NCI-H1436 treated with DMSO at 0.1 percent for 48 hours (cell line): ENCODE measurements at regions not wholly inside any gene's neighbourhood (a gene's known extent, or its start where the extent isn't known, plus 50 kb on each side); places are given as distances from the start of the nearest gene placed in this dataset.

Experiments used
- DNase-seq: peaks from one replicate; lab custom pipeline; 2025; lab: John Stamatoyannopoulos, UW

GRCh38 chr15:89421219-89421618 is 75.2 kb downstream of the RHCG start:
- DNase-seq, result no peak

- no peak for DNase-seq
Measured at GRCh38 chr15:89419370-89419984, 76.9 kb downstream of the RHCG start.

- no peak for DNase-seq
Measured at GRCh38 chr15:89417206-89417725, 79.1 kb downstream of the RHCG start.

- peak; percentile 61 for DNase-seq
Measured at GRCh38 chr15:89416339-89417183, 79.8 kb downstream of the RHCG start.

- DNase-seq, result no peak
Measured at GRCh38 chr15:89414571-89414970, 79.9 kb upstream of the POLG start.

GRCh38 chr15:89413877-89414276 is 79.3 kb upstream of the POLG start:
- no peak for DNase-seq

GRCh38 chr15:89412905-89413411 is 78.3 kb upstream of the POLG start:
- DNase-seq, result no peak

- DNase-seq, result no peak
Measured at GRCh38 chr15:89410039-89410435, 75.4 kb upstream of the POLG start.

- no peak for DNase-seq
Measured at GRCh38 chr15:89409184-89410038, 74.8 kb upstream of the POLG start.

- no peak for DNase-seq
Measured at GRCh38 chr15:89408372-89409183, 74.0 kb upstream of the POLG start.

- DNase-seq, result peak; percentile 55
Measured at GRCh38 chr15:89406940-89407607, 72.5 kb upstream of the POLG start.

- DNase-seq, result no peak
Measured at GRCh38 chr15:89406218-89406939, 71.8 kb upstream of the POLG start.

- no peak for DNase-seq
Measured at GRCh38 chr15:89405494-89405893, 70.9 kb upstream of the POLG start.

GRCh38 chr15:89404023-89404422 is 69.4 kb upstream of the POLG start:
- DNase-seq, result no peak

- no peak for DNase-seq
Measured at GRCh38 chr15:89402518-89402805, 67.8 kb upstream of the POLG start.

GRCh38 chr15:89401631-89402517 is 67.2 kb upstream of the POLG start:
- no peak for DNase-seq

GRCh38 chr15:89400782-89401545 is 66.3 kb upstream of the POLG start:
- no peak for DNase-seq

GRCh38 chr15:89400116-89400781 is 65.6 kb upstream of the POLG start:
- DNase-seq, result no peak
